Activated T-cell treated with anti-CD3 and anti-CD28 coated beads for 4 hours (primary cell): ENCODE measurements at regions not wholly inside any gene's neighbourhood (a gene's known extent, or its start where the extent isn't known, plus 50 kb on each side); places are given as distances from the start of the nearest gene placed in this dataset.
"Not testable (repeated sequence)": the region's sequence is repeated elsewhere in the genome, so short reads cannot be mapped to it uniquely, and the experiment has no call there.

Source experiments
- DNase-seq: peaks from one replicate; pipeline ENCODE4 v3.0.0-alpha.2; 2020

DNA sequence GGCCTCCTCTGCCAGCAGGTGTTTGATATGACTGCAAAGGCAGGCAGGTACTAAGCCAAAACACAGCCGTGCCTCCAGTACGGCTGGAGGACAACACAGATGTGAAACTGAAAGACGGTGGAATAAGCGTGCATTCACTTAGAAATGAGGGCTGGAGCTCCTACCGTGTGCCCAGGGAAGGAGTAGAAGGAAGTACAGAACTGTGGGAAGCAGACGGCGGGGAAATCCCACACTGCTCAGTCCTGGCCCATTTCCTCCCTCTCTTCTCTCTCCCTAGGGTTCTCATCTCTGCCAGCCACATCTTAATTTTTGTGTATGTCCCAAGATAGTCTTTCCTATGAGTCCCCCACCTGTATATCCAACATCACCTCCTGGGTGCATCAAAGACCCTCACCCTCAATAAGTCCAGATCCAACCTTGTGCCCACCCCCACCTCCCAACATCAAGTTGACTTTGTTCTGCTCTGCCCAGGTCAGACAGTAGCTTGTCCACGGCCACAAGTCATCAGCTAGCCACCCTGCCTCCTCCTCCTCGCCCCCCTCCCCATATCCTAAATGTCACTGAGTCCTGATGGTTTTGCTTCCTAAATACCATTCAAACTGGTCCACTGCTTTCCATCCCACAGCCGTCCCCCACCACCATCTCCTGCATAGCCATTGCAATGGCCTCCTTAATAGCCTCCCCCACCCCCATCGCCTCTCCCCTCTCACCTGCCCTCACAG, 77.1 kb upstream of the RPL38 start:
- no peak for DNase-seq

DNA sequence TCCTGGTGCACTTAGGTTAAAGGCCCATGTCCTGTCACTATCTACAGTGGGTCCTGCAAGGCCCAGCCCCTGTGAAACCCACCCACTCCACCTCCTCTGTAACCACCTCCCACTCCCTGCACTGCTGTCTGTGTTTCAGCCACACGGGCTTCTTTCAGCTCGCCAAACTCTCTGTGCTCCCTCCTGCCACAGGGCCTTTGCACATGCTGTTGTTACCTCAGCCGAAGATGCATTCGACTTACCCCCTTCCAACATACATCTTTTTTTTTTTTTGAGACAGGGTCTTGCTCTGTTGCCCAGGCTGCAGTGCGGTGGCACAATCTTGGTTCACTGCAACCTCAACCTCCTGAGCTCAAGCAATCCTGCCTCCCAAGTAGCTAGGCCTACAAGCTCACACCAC, 76.5 kb upstream of the RPL38 start:
- DNase-seq = no peak

GRCh38 chr17:74128456-74129211, 74.8 kb upstream of the RPL38 start:
- DNase-seq = no peak

- not testable (repeated sequence) for DNase-seq
Measured at GRCh38 chr17:74129800-74130199, 73.7 kb upstream of the RPL38 start.

DNA sequence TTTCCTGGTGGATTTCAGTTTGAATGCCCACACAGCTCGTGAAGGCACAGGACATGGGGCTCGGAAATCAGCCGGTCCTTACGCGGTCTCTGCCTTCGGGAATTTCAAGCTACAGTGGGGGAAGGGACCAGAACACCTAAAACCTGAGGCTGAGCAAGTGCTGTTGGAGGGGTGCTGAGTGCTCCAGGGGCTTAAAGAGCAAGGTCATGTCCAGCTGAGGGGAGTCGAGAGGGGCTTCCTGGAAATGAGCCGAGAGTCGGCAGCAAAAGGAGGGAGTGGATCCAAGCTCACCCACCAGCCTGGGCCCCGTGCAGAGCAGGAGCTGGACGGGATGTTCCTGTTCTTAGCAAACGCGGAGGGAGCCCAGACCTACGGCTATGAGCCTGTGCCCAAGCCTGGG, 73.2 kb upstream of the RPL38 start:
- DNase-seq = no peak

DNA sequence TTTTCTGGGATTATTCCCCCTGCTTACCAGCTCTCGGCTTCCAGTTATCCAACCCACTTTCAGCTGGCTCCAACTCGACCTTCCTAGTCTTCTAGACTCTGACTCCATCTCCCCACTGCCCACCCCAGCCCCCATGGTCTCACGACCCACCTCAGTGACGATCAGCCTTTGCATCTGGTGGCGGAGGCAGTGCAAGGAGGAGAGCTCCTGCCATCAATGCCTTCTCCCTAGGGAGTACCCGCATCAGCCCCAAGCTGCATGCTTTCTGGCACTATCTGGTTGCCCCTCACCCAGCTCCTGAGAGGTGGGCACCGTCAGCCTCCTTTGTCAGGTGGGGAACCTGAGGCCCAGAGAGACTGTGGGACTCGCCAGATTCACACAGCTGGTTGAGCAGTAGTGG, 72.6 kb upstream of the RPL38 start:
- no peak for DNase-seq

DNA sequence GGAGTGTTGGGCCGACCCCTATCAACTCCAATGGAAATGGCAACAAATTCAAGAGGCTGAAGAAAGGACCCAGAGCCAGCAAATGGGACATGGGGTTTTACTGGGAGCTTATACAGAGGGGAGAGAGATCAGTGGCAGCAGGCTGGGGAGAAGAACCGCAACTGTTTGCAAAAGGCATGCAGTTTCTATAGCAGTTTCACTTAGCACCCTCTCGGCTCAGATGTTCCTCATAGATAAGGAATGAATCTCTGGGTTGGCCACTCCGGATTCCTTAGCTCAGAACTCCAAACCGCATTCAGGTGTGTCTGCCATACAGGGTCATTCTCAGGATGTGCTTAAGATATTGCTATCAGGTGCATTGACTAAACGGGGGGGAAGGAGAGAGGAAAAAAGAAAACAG, 71.1 kb upstream of the RPL38 start:
- DNase-seq = no peak

DNA sequence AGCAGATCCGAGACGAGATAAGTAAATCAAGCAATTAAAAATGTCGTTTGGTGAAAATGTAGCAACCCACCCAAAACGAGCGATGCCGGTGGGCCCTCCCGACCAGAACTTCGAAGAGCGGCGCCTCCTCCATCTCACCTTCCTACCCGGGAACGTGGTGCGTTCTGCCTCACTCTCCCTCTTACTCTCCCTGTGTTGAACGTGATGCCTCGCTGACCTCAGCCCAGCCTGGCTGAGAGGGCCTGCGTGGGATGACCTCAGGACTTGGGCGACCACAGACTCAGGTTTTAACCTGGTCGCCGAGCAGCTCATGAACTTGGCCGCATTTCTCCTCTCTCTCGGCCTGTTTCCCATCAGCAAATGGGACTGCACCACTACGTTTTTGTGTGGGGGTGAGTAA, 69.7 kb upstream of the RPL38 start:
- no peak for DNase-seq

- DNase-seq = not testable (repeated sequence)
Measured at GRCh38 chr17:74134234-74134633, 69.2 kb upstream of the RPL38 start.

- DNase-seq = no peak
Measured at GRCh38 chr17:74134991-74135390, 68.5 kb upstream of the RPL38 start.

- no peak for DNase-seq
Measured at GRCh38 chr17:74135391-74136167, 67.9 kb upstream of the RPL38 start.

DNA sequence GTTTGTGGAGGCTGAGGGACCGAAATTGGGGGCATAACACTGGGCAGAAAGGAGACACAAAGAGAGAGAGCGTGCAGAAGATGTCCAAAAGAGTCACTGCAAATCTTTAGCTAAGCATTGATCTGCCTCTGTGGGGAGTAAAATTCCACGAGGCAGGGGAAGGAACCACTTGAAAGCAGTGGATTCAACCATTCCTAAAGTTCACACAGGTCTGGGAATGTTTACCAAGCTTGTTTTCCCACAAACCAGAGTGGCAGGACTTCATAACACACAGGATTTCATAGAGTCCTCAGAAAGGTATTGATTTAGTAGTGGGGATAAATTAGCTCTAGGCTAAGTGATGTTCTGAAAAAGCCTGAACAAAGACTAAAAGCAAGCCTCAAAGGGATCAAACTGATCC, 66.1 kb upstream of the RPL38 start:
- no peak for DNase-seq

DNA sequence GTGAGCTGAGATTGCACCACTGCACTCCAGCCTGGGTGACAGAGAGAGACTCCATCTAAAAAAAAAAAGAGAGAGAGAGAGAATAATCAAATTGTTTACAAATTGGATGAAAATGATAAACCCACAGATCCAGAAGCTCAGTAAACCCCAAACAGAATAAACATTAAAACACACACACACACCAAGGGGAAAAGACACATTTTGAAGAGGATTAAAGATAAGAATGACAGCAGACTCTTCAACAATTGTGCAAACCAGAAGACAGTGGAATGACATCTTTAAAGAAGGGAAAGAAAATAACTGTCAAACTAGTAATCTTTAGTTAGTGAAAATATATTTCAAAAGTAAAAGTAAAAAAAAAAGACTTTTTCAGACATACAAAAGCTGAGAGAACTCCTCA, 64.4 kb upstream of the RPL38 start:
- no peak for DNase-seq

- DNase-seq = no peak
Measured at GRCh38 chr17:74140282-74140681, 63.2 kb upstream of the RPL38 start.

DNA sequence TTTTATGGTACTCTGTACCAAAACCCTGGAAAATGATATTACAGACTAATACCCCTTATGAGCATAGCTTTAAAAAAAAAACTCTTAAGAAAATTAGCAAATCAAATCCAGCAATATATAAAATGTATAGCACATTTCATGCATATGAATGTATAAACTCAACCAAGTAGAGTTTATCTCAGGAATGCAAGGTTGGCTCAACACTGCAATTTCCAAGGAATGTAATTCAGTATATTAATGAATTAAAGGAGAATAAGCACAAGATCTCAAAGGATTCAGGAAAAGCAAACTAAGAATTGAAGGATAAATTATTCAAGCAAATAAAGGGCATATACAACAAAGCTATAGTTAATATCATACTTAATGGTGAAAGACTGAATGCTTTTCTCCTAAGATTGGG, 61.9 kb upstream of the RPL38 start:
- DNase-seq = no peak

GRCh38 chr17:74143318-74143717, 60.2 kb upstream of the RPL38 start:
- not testable (repeated sequence) for DNase-seq

DNA sequence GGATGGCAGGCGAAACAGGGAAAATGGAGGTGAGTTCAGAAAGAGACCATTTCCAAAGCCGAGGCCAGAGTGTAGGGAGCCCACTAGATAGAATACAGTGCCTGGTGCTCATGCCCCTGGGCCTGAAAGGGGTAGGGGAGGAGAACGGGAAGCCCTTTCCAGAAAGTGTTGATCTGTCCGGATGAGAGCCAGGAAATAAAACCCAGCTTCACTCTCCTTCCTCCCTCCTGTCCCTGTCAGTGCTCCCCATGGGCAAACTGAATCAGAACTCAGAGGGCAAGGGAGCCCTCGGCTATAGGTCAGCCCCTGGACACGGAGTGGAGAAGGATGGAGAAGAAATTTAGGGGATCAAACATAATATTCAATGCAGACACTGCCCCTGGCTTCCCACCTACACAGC, 57.7 kb upstream of the RPL38 start:
- no peak for DNase-seq

- no peak for DNase-seq
Measured at GRCh38 chr17:74146196-74146595, 57.3 kb upstream of the RPL38 start.

DNA sequence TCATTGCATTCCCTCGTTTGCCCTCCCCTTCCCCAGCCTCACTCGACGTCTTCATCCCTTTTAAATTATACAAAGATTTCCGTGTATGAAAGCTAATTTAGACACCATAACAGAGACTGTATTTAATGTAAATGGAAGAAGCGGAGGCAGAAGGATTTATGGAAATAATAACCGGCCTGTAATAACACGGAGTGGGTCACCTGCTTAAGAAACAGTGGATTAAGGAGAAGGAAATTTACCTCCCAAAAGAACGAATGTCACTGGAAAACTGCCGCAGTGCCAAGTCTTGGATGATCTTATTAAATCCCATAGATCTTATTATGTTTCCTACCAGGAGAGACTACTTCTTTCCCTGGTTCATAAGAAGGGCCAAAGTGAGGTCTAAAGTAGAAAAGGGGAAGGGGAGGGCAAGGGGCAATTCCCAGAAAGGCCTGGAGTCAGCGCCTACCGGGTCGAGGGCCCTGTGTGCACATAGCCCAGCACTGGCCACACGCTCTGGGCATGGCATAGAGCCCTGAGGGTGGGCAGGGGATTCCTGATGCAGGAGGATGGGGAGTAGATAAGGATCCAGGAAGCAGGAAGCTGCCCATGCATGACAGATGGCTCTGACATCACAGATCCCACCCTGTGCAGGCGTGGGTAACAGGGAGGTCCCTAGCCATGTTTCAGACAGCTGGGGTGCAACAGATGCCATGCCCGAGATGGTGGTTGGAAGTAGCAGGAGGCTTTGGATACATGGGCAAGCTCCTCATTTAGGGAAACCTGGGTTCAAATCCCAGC, 56.2 kb upstream of the RPL38 start:
- DNase-seq = no peak

GRCh38 chr17:74147966-74148365, 55.5 kb upstream of the RPL38 start:
- no peak for DNase-seq

DNA sequence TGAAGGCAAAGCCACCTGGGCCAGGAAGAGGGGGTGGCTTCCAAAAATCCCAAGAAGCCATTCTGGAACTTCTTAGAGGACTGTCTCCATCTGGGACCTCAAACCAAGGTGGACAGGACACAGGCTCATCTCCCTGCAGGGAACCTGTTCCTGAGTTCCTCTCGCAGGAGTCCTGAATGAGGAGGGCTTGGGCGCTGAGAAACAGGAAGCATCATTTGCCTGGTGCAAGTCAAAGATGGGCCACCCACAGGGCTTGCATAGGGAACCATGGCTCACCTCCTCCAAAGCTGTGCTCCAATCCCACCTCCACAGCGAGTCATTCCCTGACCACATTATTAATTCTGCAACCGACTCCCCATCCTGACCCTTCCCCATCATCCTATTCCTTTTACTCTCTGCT, 55.0 kb upstream of the RPL38 start:
- DNase-seq = no peak

GRCh38 chr17:74148901-74149596, 54.4 kb upstream of the RPL38 start:
- DNase-seq = no peak
